Spleen (tissue), 11 donors: ENCODE measurements at regions not wholly inside any gene's neighbourhood (a gene's known extent, or its start where the extent isn't known, plus 50 kb on each side); places are given as distances from the start of the nearest gene placed in this dataset.
A peak's percentile ranks its signal among the peaks of the same experiment; 100 is the strongest.

ENCODE experiments used
- DNase-seq: peaks from one replicate; pipeline ENCODE4 v3.0.0-alpha.2; 2020
- H3K27ac ChIP-seq, 8 donors: fragments of 200-600 bp; sonication (generic) in 7 of 8; 1 replicate in 4 of 8; 2 replicates in 4 of 8; pipeline versions ENCODE4 v1.5.0 to v1.8.0; 2016 to 2021; ENCODE audit warnings: inconsistent platforms in 4 of 8, mild to moderate bottlenecking in 4 of 8, moderate library complexity in 1 of 8
- H3K27me3 ChIP-seq, 7 donors: fragments of 200-600 bp; sonication (generic) in 6 of 7; replicated peaks in 1 of 7; 1 replicate in 4 of 7; 2 replicates in 3 of 7; pipeline versions ENCODE4 v1.5.0 to v1.8.0; 2016 to 2021; ENCODE audit warnings: inconsistent platforms in 3 of 7, mild to moderate bottlenecking in 1 of 7
- H3K36me3 ChIP-seq, 6 donors: fragments of 200-600 bp; sonication (generic) in 5 of 6; 1 replicate in 4 of 6; 2 replicates in 2 of 6; pipeline versions ENCODE4 v1.5.0 to v1.8.0; 2016 to 2021; ENCODE audit warnings: inconsistent platforms in 2 of 6
- H3K4me1 ChIP-seq, 6 donors: fragments of 200-600 bp; sonication (generic) in 5 of 6; 1 replicate in 3 of 6; 2 replicates in 3 of 6; pipeline versions ENCODE4 v1.5.0 to v1.8.0; 2016 to 2021; ENCODE audit warnings: inconsistent platforms in 3 of 6
- H3K4me3 ChIP-seq, 8 donors: fragments of 200-600 bp; sonication (generic) in 7 of 8; 1 replicate in 4 of 8; 2 replicates in 4 of 8; pipeline versions ENCODE4 v1.5.0 to v1.8.0; 2016 to 2021; ENCODE audit warnings: inconsistent platforms in 4 of 8, mild to moderate bottlenecking in 4 of 8, moderate library complexity in 2 of 8
- H3K9me3 ChIP-seq, 8 donors: fragments of 200-600 bp; sonication (generic) in 7 of 8; 1 replicate in 4 of 8; 2 replicates in 4 of 8; pipeline versions ENCODE4 v1.5.0 to v1.8.0; 2016 to 2021; ENCODE audit warnings: inconsistent platforms in 4 of 8
- CTCF ChIP-seq, 11 experiments: fragments of 200-600 bp in 7 of 11; fragments of 450-650 bp in 4 of 11; sonication (generic) in 4 of 11; IDR thresholded peaks in 8 of 11; conservative IDR thresholded peaks in 3 of 11; 1 replicate in 7 of 11; 2 replicates in 4 of 11; pipeline versions ENCODE4 v1.4.0 to v1.8.0; 2016 to 2021; ENCODE audit warnings: antibody characterized with exemption in 11 of 11, inconsistent platforms in 4 of 11, mild to moderate bottlenecking in 1 of 11
- POLR2A ChIP-seq, 3 donors: fragments of 450-650 bp; IDR thresholded peaks; one replicate each; pipeline ENCODE4 v1.5.1; 2017; ENCODE audit warnings: antibody characterized with exemption in 3 of 3, mild to moderate bottlenecking in 1 of 3
- POLR2AphosphoS5 ChIP-seq, 3 donors: sonication (generic); formaldehyde crosslinking; IDR thresholded peaks; one replicate each; pipeline ENCODE4 v1.5.1; 2017; ENCODE audit warnings: antibody characterized with exemption in 3 of 3
- WGBS, 5 donors: extraction: QIAGEN DNeasy Blood & Tissue Kit in 3 of 5; methylation state at CpG; one replicate each; pipeline versions ENCODE4 v1.1.5 to v1.1.7; 2013 to 2018; 5-methylcytosine and 5-hydroxymethylcytosine counted together
- intact Hi-C: fragments of 100-400 bp; cut with DNase I; formaldehyde crosslinking; loops from one replicate; pipeline ENCODE4 v1.15.0; 2023; ENCODE audit warnings: low total_unique reads
- donor health status: healthy with polysubstance abuse.
- donor health status: DM: no; HTN: no; CAD: no; lungs with moderate emphysema.
- donor health status: DM: no; HTN: no; CAD: no.
- donor health status: Bipolar disorder and iron deficiency.
- donor health status: healthy.
- donor health status: DM: no; HTN: no; CAD: no.
- donor health status: DM: yes; HTN: yes; CAD: no.

GRCh38 chr2:181367906-181368435 is 89.2 kb upstream of the ITGA4 start:
- no peaks in the 10 kb centered on the region for H3K9me3 ChIP-seq
- no peak overlapping the region for H3K27ac ChIP-seq
- H3K4me3 ChIP-seq, result no peak overlapping the region
- intact Hi-C loops, result no loop called here
- no peaks in the 10 kb centered on the region for H3K27me3 ChIP-seq
- DNase-seq, result no peak
- WGBS, 5 donors, result 82 to 96% (median 92%) methylated on average over 2 of the region's 2 CpGs
- H3K36me3 ChIP-seq, result no peaks in the 10 kb centered on the region
- TF ChIP-seq POLR2A (IDR thresholded peaks at IDR 0.05) (no peak), POLR2AphosphoS5 (IDR thresholded peaks at IDR 0.05) (no peak), CTCF (IDR thresholded peaks at IDR 0.05 in 8 of 11, conservative IDR thresholded peaks at IDR 0.05 in 3 of 11) (no peak)
- peaks cover 0 to 32% (median 18%) of the 10 kb centered on the region in 6 donors for H3K4me1 ChIP-seq

- H3K27me3 ChIP-seq, result no peaks in the 10 kb centered on the region
- no peak for DNase-seq
- no peak overlapping the region for H3K27ac ChIP-seq
- peaks cover 1 to 34% (median 22%) of the 10 kb centered on the region in 6 donors for H3K4me1 ChIP-seq
- H3K36me3 ChIP-seq, result no peaks in the 10 kb centered on the region
- WGBS, 5 donors, result 67 to 96% (median 80%) methylated on average over 3 of the region's 3 CpGs
- H3K9me3 ChIP-seq, result no peaks in the 10 kb centered on the region
- H3K4me3 ChIP-seq, result no peak overlapping the region
- TF ChIP-seq POLR2A (IDR thresholded peaks at IDR 0.05) (no peak), CTCF (IDR thresholded peaks at IDR 0.05 in 8 of 11, conservative IDR thresholded peaks at IDR 0.05 in 3 of 11) (no peak), POLR2AphosphoS5 (IDR thresholded peaks at IDR 0.05) (no peak)
- intact Hi-C loops, result no loop called here
Measured at GRCh38 chr2:181370126-181370525, 87.1 kb upstream of the ITGA4 start.

GRCh38 chr2:181371195-181371594 is 86.0 kb upstream of the ITGA4 start:
- intact Hi-C loops, result no loop called here
- no peak for TF ChIP-seq POLR2A (IDR thresholded peaks at IDR 0.05)
- TF ChIP-seq POLR2AphosphoS5 (IDR thresholded peaks at IDR 0.05), result no peak
- TF ChIP-seq CTCF (IDR thresholded peaks at IDR 0.05 in 8 of 11, conservative IDR thresholded peaks at IDR 0.05 in 3 of 11), result no peak
- WGBS, 5 donors, result 88 to 97% (median 94%) methylated on average over 2 of the region's 2 CpGs
- H3K36me3 ChIP-seq, result no peaks in the 10 kb centered on the region
- H3K27me3 ChIP-seq, result no peaks in the 10 kb centered on the region
- no peak for DNase-seq
- no peaks in the 10 kb centered on the region for H3K9me3 ChIP-seq
- H3K27ac ChIP-seq, result peak overlapping the region in 6 of 8 donors; percentile 11 to 46 (median 36)
- peaks cover 5 to 41% (median 26%) of the 10 kb centered on the region in 6 donors for H3K4me1 ChIP-seq
- H3K4me3 ChIP-seq, result no peak overlapping the region

- DNase-seq, result no peak
- Histone ChIP-seq H3K4me3 (no peak overlapping the region), H3K27ac (peak overlapping the region in 7 of 8 donors; percentile 11 to 52 (median 38)), H3K9me3 (no peaks in the 10 kb centered on the region), H3K27me3 (no peaks in the 10 kb centered on the region), H3K4me1 (peaks cover 5 to 46% (median 26%) of the 10 kb centered on the region in 6 donors), H3K36me3 (no peaks in the 10 kb centered on the region)
- intact Hi-C loops, result no loop called here
- WGBS, 5 donors, result 30 to 43% (median 33%) methylated on average over 2 of the region's 2 CpGs
- TF ChIP-seq POLR2AphosphoS5 (IDR thresholded peaks at IDR 0.05) (no peak), CTCF (IDR thresholded peaks at IDR 0.05 in 8 of 11, conservative IDR thresholded peaks at IDR 0.05 in 3 of 11) (no peak), POLR2A (IDR thresholded peaks at IDR 0.05) (no peak)
Measured at GRCh38 chr2:181371782-181372645, 85.2 kb upstream of the ITGA4 start.
